ENCODE measurements at regions not wholly inside any gene's neighbourhood (a gene's known extent, or its start where the extent isn't known, plus 50 kb on each side); places are given as distances from the start of the nearest gene placed in this dataset.

DNA sequence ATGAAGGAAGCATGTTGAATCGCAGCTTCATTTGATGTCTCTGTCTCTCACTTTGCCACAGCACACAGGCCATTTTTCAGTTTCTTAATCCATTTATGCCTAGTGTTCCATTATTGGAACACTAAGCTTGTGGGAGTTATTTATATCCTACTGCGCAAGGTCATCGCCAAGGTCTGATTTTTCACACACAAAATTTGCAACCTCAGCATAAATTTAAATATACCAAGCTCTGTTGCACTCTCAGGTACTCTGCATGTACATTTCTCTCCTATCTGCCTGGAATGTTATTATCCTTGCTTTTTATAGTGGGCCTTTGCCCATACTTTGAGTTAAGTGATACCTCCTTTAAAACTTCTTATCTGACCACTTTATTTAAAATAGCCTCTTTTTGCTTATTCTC lies 519.2 kb upstream of the TOM1L1 start:
- no peaks in the 10 kb centered on the region for H3K36me3 ChIP-seq (ENCODE audit: control insufficient read depth, insufficient read depth, low read length)
- H3K27me3 ChIP-seq (ENCODE audit: control insufficient read depth, insufficient read depth, low read length): no peaks in the 10 kb centered on the region
- TF ChIP-seq, protein P1, sequence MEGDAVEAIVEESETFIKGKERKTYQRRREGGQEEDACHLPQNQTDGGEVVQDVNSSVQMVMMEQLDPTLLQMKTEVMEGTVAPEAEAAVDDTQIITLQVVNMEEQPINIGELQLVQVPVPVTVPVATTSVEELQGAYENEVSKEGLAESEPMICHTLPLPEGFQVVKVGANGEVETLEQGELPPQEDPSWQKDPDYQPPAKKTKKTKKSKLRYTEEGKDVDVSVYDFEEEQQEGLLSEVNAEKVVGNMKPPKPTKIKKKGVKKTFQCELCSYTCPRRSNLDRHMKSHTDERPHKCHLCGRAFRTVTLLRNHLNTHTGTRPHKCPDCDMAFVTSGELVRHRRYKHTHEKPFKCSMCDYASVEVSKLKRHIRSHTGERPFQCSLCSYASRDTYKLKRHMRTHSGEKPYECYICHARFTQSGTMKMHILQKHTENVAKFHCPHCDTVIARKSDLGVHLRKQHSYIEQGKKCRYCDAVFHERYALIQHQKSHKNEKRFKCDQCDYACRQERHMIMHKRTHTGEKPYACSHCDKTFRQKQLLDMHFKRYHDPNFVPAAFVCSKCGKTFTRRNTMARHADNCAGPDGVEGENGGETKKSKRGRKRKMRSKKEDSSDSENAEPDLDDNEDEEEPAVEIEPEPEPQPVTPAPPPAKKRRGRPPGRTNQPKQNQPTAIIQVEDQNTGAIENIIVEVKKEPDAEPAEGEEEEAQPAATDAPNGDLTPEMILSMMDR (IDR thresholded peaks at IDR 0.05; ENCODE audit: insufficient read depth, low read length, severe bottlenecking): no peak
- FAIRE-seq: no peak
- no peak for DNase-seq (ENCODE audit: low read depth)
- no peak overlapping the region for H3K4me3 ChIP-seq (ENCODE audit: low read depth, low read length)

DNA sequence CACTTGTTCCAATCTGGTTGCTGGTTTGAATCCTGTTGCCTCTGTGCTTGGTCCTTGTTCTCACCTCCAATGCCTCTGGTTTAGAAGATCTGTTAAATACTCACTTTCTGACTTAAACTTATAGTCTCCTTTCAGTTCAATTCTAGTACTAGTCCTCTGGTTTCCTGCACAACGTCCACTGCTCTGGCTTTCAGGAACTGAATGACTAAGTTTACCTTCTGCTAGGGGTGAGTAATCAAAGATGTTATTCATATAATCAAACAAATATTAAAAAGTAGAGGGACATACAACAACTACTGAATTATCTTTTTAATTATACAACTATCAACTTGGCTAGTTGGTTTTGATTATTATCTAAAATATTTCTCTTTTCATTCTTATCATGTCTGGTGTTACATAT lies 496.4 kb upstream of the TOM1L1 start:
- FAIRE-seq (no peak), DNase-seq (ENCODE audit: low read depth) (peak; percentile 61)

DNA sequence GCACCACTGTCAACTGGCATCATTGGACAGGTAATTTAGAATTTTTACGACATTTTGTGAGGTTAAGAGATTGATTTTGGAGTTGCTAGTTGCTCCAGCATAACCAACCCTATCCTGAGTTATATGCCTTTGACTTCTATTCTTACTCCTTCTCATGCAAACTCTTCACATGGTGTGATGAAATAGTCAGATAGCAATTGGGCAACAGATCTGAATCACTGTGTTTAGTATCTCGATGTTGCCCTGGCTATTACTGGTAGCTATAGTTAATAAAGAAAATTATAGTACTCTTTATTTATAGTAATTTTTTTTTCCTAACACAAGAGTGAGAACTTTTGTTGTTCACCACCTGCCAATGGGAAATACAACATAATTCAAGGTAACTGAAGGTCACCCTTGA lies 494.8 kb upstream of the TOM1L1 start:
- FAIRE-seq (no peak), DNase-seq (ENCODE audit: low read depth) (peak; percentile 50)
- Histone ChIP-seq H3K27me3 (ENCODE audit: control insufficient read depth, insufficient read depth, low read length) (no peaks in the 10 kb centered on the region), H3K36me3 (ENCODE audit: control insufficient read depth, insufficient read depth, low read length) (no peaks in the 10 kb centered on the region), H3K4me3 (ENCODE audit: low read depth, low read length) (no peak overlapping the region)
- TF ChIP-seq, protein P1 (IDR thresholded peaks at IDR 0.05; ENCODE audit: insufficient read depth, low read length, severe bottlenecking): no peak

More for the DNA sequence above, 496.4 kb upstream of the TOM1L1 start:
- no peaks in the 10 kb centered on the region for H3K36me3 ChIP-seq (ENCODE audit: control insufficient read depth, insufficient read depth, low read length)
- TF ChIP-seq, protein P1 (IDR thresholded peaks at IDR 0.05; ENCODE audit: insufficient read depth, low read length, severe bottlenecking): no peak
- no peaks in the 10 kb centered on the region for H3K27me3 ChIP-seq (ENCODE audit: control insufficient read depth, insufficient read depth, low read length)
- H3K4me3 ChIP-seq (ENCODE audit: low read depth, low read length): no peak overlapping the region

DNA sequence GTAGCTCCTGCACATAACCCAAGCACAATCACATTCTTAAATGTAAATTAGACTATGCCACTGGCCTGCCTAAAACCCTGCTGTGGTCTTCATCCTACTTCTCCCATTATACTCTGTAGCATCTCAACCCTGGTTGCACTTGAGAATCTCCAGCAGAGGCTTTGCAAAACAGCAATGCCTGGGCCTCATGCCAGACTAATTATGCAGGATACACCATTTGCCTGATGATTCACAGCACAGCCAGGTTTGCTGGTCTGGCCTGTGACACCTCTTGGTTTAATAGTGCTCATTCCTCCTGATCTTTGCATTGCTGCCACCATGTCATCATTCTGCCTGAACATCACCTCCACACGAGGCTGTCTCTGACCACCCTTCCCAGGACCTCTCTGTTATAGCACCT lies 491.9 kb upstream of the TOM1L1 start:
- peak; percentile 79 for FAIRE-seq

DNA sequence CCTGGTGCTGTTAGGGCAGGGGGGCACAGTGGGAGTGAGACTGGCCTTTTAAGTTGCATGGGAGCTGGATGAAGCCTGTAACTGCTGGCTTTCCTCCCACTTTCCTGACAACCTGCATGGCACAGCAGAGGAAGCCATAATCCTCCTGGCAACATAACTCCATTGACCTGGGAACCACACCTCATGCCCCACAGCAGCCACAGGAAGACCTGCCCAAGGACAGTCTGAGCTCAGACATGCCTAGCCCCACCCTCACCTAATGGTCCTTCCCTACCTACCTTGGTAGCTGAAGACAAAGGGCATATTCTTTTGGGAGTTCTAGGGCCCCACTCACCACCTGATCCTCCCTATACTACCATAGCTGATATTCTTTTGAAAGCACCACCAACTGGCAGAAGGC lies 482.2 kb upstream of the TOM1L1 start:
- FAIRE-seq (no peak), DNase-seq (ENCODE audit: low read depth) (peak; percentile 7)
- H3K36me3 ChIP-seq (ENCODE audit: control insufficient read depth, insufficient read depth, low read length): no peaks in the 10 kb centered on the region
- no peaks in the 10 kb centered on the region for H3K27me3 ChIP-seq (ENCODE audit: control insufficient read depth, insufficient read depth, low read length)
- H3K4me3 ChIP-seq (ENCODE audit: low read depth, low read length): no peak overlapping the region
- TF ChIP-seq, protein P1 (IDR thresholded peaks at IDR 0.05; ENCODE audit: insufficient read depth, low read length, severe bottlenecking): no peak

More for the DNA sequence above, 491.9 kb upstream of the TOM1L1 start:
- TF ChIP-seq, protein P1 (IDR thresholded peaks at IDR 0.05; ENCODE audit: insufficient read depth, low read length, severe bottlenecking): no peak
- Histone ChIP-seq H3K36me3 (ENCODE audit: control insufficient read depth, insufficient read depth, low read length) (no peaks in the 10 kb centered on the region), H3K27me3 (ENCODE audit: control insufficient read depth, insufficient read depth, low read length) (no peaks in the 10 kb centered on the region), H3K4me3 (ENCODE audit: low read depth, low read length) (no peak overlapping the region)
- peak; percentile 69 for DNase-seq (ENCODE audit: low read depth)

DNA sequence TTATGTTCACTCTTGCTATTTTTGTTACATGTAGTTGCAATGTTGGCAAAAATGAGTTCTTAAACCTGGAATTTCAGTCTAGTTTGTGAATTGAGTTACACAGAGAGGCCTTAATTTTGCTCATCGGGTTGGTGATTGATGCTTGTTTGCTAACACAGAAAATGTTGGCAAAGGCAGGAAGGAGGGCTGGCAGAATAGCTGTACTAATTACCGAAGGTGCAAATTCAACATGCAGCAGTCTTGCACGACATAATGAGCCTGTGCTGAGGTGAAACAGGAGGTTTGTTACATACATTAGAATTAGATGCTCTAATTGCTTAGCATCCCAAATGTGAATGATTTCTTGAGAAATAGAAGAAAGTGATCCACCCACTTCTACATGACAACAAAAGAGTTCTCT lies 475.0 kb upstream of the TOM1L1 start:
- TF ChIP-seq, protein P1 (IDR thresholded peaks at IDR 0.05; ENCODE audit: insufficient read depth, low read length, severe bottlenecking): no peak
- no peak overlapping the region for H3K4me3 ChIP-seq (ENCODE audit: low read depth, low read length)
- FAIRE-seq: no peak

More for the DNA sequence above, 475.0 kb upstream of the TOM1L1 start:
- no peaks in the 10 kb centered on the region for H3K27me3 ChIP-seq (ENCODE audit: control insufficient read depth, insufficient read depth, low read length)
- H3K36me3 ChIP-seq (ENCODE audit: control insufficient read depth, insufficient read depth, low read length): no peaks in the 10 kb centered on the region
- no peak for DNase-seq (ENCODE audit: low read depth)
